ENCODE measurements at regions not wholly inside any gene's neighbourhood (a gene's known extent, or its start where the extent isn't known, plus 50 kb on each side); places are given as distances from the start of the nearest gene placed in this dataset.

GRCh38 chr2:142723236-142723635 lies 154.2 kb upstream of the KYNU start:
- H3K27me3 ChIP-seq (ENCODE audit: insufficient read depth, low read length, poor library complexity, severe bottlenecking) = no peaks in the 10 kb centered on the region
- no peak overlapping the region for H3K4me2 ChIP-seq (ENCODE audit: low read depth, low read length, poor library complexity, severe bottlenecking)
- no peaks in the 10 kb centered on the region for H3K36me3 ChIP-seq (ENCODE audit: insufficient read depth, low read length)
- TF ChIP-seq, protein P1, sequence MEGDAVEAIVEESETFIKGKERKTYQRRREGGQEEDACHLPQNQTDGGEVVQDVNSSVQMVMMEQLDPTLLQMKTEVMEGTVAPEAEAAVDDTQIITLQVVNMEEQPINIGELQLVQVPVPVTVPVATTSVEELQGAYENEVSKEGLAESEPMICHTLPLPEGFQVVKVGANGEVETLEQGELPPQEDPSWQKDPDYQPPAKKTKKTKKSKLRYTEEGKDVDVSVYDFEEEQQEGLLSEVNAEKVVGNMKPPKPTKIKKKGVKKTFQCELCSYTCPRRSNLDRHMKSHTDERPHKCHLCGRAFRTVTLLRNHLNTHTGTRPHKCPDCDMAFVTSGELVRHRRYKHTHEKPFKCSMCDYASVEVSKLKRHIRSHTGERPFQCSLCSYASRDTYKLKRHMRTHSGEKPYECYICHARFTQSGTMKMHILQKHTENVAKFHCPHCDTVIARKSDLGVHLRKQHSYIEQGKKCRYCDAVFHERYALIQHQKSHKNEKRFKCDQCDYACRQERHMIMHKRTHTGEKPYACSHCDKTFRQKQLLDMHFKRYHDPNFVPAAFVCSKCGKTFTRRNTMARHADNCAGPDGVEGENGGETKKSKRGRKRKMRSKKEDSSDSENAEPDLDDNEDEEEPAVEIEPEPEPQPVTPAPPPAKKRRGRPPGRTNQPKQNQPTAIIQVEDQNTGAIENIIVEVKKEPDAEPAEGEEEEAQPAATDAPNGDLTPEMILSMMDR (conservative IDR thresholded peaks at IDR 0.05; ENCODE audit: low read length) = no peak
- no peak for TF ChIP-seq EZH2phosphoT487 (IDR thresholded peaks at IDR 0.05; ENCODE audit: borderline replicate concordance)
- H3K9me2 ChIP-seq (replicated peaks; ENCODE audit: low read depth, low read length) = no peaks in the 10 kb centered on the region
- H3K9me3 ChIP-seq (ENCODE audit: insufficient read depth, low read depth, low read length) = no peaks in the 10 kb centered on the region
- H3K4me1 ChIP-seq (ENCODE audit: insufficient read depth, low read length, poor library complexity, severe bottlenecking) = no peaks in the 10 kb centered on the region
- no peak overlapping the region for H2AFZ ChIP-seq (ENCODE audit: low read length)
- no peak overlapping the region for H3K4me3 ChIP-seq (ENCODE audit: low read length, poor library complexity, severe bottlenecking)
- no peaks in the 10 kb centered on the region for H3F3A ChIP-seq (ENCODE audit: low read depth)
- H3K79me2 ChIP-seq (ENCODE audit: insufficient read depth, low read length) = no peaks in the 10 kb centered on the region
- H4K20me1 ChIP-seq (ENCODE audit: insufficient read depth, low read length, poor library complexity, severe bottlenecking) = no peaks in the 10 kb centered on the region
- H3K9ac ChIP-seq (ENCODE audit: low read depth, low read length, poor library complexity, severe bottlenecking) = no peak overlapping the region

DNA sequence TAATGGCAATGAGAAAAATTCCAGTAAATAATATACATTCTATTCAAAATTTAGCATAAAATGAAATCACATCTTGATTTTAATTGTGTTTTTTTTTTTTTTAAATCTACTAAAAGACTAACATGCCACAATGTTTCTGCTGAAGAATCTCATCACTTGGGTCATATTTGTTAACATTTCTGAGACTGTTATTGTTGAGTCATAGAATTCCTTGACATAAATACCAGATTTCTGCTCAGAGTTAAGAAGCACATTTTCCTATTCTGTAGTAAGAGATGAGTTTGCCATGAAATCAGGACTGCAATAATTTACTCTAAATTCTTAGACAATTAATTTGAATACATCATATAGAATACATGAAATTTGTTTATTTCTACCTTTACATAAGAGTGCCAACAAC lies 154.9 kb upstream of the KYNU start:
- no peak overlapping the region for H2AFZ ChIP-seq (ENCODE audit: low read length)
- H4K20me1 ChIP-seq (ENCODE audit: insufficient read depth, low read length, poor library complexity, severe bottlenecking) = no peaks in the 10 kb centered on the region
- H3K9me2 ChIP-seq (replicated peaks; ENCODE audit: low read depth, low read length) = no peaks in the 10 kb centered on the region
- no peaks in the 10 kb centered on the region for H3K9me3 ChIP-seq (ENCODE audit: insufficient read depth, low read depth, low read length)
- H3K4me1 ChIP-seq (ENCODE audit: insufficient read depth, low read length, poor library complexity, severe bottlenecking) = no peaks in the 10 kb centered on the region
- H3K36me3 ChIP-seq (ENCODE audit: insufficient read depth, low read length) = no peaks in the 10 kb centered on the region
- H3F3A ChIP-seq (ENCODE audit: low read depth) = no peaks in the 10 kb centered on the region
- TF ChIP-seq, protein P1 (conservative IDR thresholded peaks at IDR 0.05; ENCODE audit: low read length) = no peak
- TF ChIP-seq EZH2phosphoT487 (IDR thresholded peaks at IDR 0.05; ENCODE audit: borderline replicate concordance) = no peak
- no peak overlapping the region for H3K9ac ChIP-seq (ENCODE audit: low read depth, low read length, poor library complexity, severe bottlenecking)
- H3K79me2 ChIP-seq (ENCODE audit: insufficient read depth, low read length) = no peaks in the 10 kb centered on the region
- H3K4me2 ChIP-seq (ENCODE audit: low read depth, low read length, poor library complexity, severe bottlenecking) = no peak overlapping the region
- no peaks in the 10 kb centered on the region for H3K27me3 ChIP-seq (ENCODE audit: insufficient read depth, low read length, poor library complexity, severe bottlenecking)
- H3K4me3 ChIP-seq (ENCODE audit: low read length, poor library complexity, severe bottlenecking) = no peak overlapping the region

GRCh38 chr2:142722086-142722485 lies 155.4 kb upstream of the KYNU start:
- Histone ChIP-seq H3K9me2 (replicated peaks; ENCODE audit: low read depth, low read length) (no peaks in the 10 kb centered on the region), H3K4me2 (ENCODE audit: low read depth, low read length, poor library complexity, severe bottlenecking) (no peak overlapping the region), H3F3A (ENCODE audit: low read depth) (no peaks in the 10 kb centered on the region), H3K27me3 (ENCODE audit: insufficient read depth, low read length, poor library complexity, severe bottlenecking) (no peaks in the 10 kb centered on the region), H3K36me3 (ENCODE audit: insufficient read depth, low read length) (no peaks in the 10 kb centered on the region), H4K20me1 (ENCODE audit: insufficient read depth, low read length, poor library complexity, severe bottlenecking) (no peaks in the 10 kb centered on the region), H2AFZ (ENCODE audit: low read length) (no peak overlapping the region), H3K9me3 (ENCODE audit: insufficient read depth, low read depth, low read length) (no peaks in the 10 kb centered on the region), H3K4me1 (ENCODE audit: insufficient read depth, low read length, poor library complexity, severe bottlenecking) (no peaks in the 10 kb centered on the region), H3K4me3 (ENCODE audit: low read length, poor library complexity, severe bottlenecking) (no peak overlapping the region), H3K9ac (ENCODE audit: low read depth, low read length, poor library complexity, severe bottlenecking) (no peak overlapping the region), H3K79me2 (ENCODE audit: insufficient read depth, low read length) (no peaks in the 10 kb centered on the region)
- no peak for TF ChIP-seq EZH2phosphoT487 (IDR thresholded peaks at IDR 0.05; ENCODE audit: borderline replicate concordance)
- TF ChIP-seq, protein P1 (conservative IDR thresholded peaks at IDR 0.05; ENCODE audit: low read length) = no peak

All from Loucy (cell line).